GM23248 (cell line): ENCODE measurements at regions not wholly inside any gene's neighbourhood (a gene's known extent, or its start where the extent isn't known, plus 50 kb on each side); places are given as distances from the start of the nearest gene placed in this dataset.

ENCODE experiments used
- EZH2 ChIP-seq: fragments of 200-600 bp; sonication (generic); IDR thresholded peaks from 2 replicates; pipeline ENCODE4 v1.6.1; 2018; ENCODE audit warnings: antibody characterized with exemption, mild to moderate bottlenecking; ENCODE audit not compliant: insufficient read depth, poor library complexity, severe bottlenecking
- EZH2phosphoT487 ChIP-seq: fragments of 200-600 bp; sonication (generic); IDR thresholded peaks from 2 replicates; pipeline ENCODE4 v1.6.1; 2018; ENCODE audit warnings: antibody characterized with exemption, moderate library complexity, mild to moderate bottlenecking, low read depth; ENCODE audit not compliant: insufficient read depth

DNA sequence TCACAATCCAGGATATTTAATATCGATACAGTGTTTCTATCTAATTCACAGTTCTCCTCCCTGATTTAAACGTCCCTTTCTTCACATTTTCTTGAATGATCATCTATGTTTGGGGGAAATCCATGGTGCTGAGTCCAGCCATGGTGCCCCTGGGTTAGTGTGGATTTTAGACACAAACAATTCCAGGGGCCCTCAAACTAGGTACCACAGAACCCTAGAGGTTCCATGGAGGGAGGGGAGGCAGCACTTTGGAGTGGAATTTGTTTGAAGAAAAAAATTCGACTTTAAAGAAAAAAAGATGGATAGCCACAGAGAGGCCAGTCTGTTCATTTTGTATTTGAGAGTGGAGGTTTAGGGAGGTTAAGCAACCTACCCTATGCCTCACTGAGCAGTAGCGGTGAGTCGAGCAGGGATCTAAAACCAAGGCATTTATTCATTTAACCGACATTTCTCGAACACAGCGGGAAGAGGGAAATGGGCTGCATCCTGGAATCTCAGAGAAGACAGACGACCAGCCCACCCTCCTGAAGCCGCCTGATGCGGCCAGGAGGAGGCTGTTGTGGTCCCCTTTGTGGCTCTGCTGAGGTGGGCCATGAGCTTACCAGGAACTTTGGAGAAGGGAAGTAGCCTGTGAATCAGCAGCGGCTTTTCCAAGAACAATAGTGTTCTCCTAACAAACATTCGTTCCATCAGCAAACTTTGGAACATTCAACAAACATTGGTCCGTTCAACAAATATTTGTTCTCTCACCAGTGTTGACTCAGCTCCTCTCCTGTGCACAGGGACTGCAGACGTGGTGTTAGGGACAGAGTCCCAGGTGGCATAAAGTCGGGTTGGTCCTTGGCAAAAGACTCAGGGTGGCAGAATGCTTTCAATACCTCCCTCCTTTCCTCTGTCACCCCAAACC lies 103.5 kb upstream of the ZBTB40 start:
- TF ChIP-seq EZH2phosphoT487, result no peak
- no peak for TF ChIP-seq EZH2
